Pancreas (tissue), 10 donors: ENCODE measurements at regions not wholly inside any gene's neighbourhood (a gene's known extent, or its start where the extent isn't known, plus 50 kb on each side); places are given as distances from the start of the nearest gene placed in this dataset.

Experiments
- ATAC-seq, 4 donors: fragments of 200-7000 bp; cut with Tn5 transposase; one replicate each; pipeline versions ENCODE4 v1.8.0 to v1.9.1; 2020; ENCODE audit warnings: mild to moderate bottlenecking in 4 of 4, moderate library complexity in 4 of 4
- DNase-seq, 6 donors: peaks; one replicate each; pipeline ENCODE4 v3.0.0-alpha.2; 2020
- FAIRE-seq: peaks from 2 replicates; lab custom pipeline; 2012; peaks lifted over from hg19 to GRCh38; lab: Jason Lieb, UNC
- H3K27ac ChIP-seq, 4 donors: fragments of 200-600 bp; sonication (generic); 1 replicate in 3 of 4; 2 replicates in 1 of 4; pipeline versions ENCODE4 v1.5.0 to v1.8.0; 2020
- H3K27me3 ChIP-seq, 4 donors: fragments of 200-600 bp; one replicate each; pipeline ENCODE4 v1.8.0; 2021
- H3K36me3 ChIP-seq, 3 donors: fragments of 200-600 bp; sonication (generic) in 1 of 3; one replicate each; pipeline versions ENCODE4 v1.5.0 to v1.8.0; 2020 to 2021
- H3K4me1 ChIP-seq, 3 donors: fragments of 200-600 bp; one replicate each; pipeline ENCODE4 v1.8.0; 2021
- H3K4me3 ChIP-seq, 4 donors: fragments of 200-600 bp; sonication (generic) in 2 of 4; one replicate each; pipeline versions ENCODE4 v1.5.0 to v1.8.0; 2020 to 2021
- H3K9me3 ChIP-seq, 4 donors: fragments of 200-600 bp; one replicate each; pipeline ENCODE4 v1.8.0; 2021
- CTCF ChIP-seq, 4 donors: fragments of 200-600 bp; sonication (generic) in 3 of 4; IDR thresholded peaks; one replicate each; pipeline versions ENCODE4 v1.5.0 to v1.8.0; 2021; ENCODE audit warnings: antibody characterized with exemption in 4 of 4
- WGBS, 2 donors: extraction: QIAGEN DNeasy Blood & Tissue Kit; methylation state at CpG; one replicate each; pipeline ENCODE4 v1.1.7; 2013; 5-methylcytosine and 5-hydroxymethylcytosine counted together
- intact Hi-C, 3 donors: fragments of 100-400 bp; cut with DNase I; formaldehyde crosslinking; loops; one replicate each; pipeline versions ENCODE4 v1.11.1 to v1.14.2; 2022
- donor health status: healthy with polysubstance abuse.
- donor health status: DM: no; HTN: no; CAD: no; lungs with moderate emphysema.
- donor health status: DM: no; HTN: no; CAD: no.
- donor health status: control.
- donor health status: control.
- donor health status: Bipolar disorder and iron deficiency.
- donor health status: DM: yes; HTN: yes; CAD: no.
- donor health status: DM: no; HTN: no; CAD: no.
- donor health status: DM: no; HTN: no; CAD: no.
- donor health status: DM: yes; HTN: yes; CAD: no.

GRCh38 chr16:19939553-19939952 is 54.9 kb upstream of the GPRC5B start:
- DNase-seq, result no peak
- ATAC-seq, result no peak
- intact Hi-C loops, result no loop called here
- Histone ChIP-seq H3K9me3 (no peaks in the 10 kb centered on the region), H3K27me3 (no peaks in the 10 kb centered on the region), H3K4me3 (no peak overlapping the region), H3K27ac (no peak overlapping the region), H3K4me1 (no peaks in the 10 kb centered on the region), H3K36me3 (no peaks in the 10 kb centered on the region)
- FAIRE-seq, result no peak
- no peak for TF ChIP-seq CTCF (IDR thresholded peaks at IDR 0.05)
- 64 to 78% methylated on average over 5 of the region's 5 CpGs for WGBS, 2 donors

DNA sequence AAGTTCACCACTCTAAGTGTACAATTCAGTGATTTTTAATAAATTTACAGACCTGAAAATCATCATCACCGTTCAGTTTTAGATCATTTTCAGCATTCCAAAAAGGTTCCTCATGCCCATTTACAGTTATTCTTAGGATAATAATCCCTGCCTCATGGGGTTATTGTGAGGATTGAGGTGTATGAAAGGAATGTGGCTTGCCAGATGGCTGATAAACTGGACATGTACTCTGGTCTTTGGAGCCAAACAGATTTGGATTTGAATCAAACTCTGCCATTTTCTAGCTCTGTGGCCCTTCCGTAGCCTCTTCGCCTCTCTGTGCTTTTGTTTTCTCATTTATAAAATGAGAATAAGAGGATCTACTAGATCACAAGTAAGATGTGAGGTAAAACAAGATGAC is 53.9 kb upstream of the GPRC5B start:
- no peaks in the 10 kb centered on the region for H3K4me1 ChIP-seq
- DNase-seq (no peak), FAIRE-seq (no peak), ATAC-seq (no peak)
- no peak for TF ChIP-seq CTCF (IDR thresholded peaks at IDR 0.05)
- H3K9me3 ChIP-seq, result no peaks in the 10 kb centered on the region
- no peaks in the 10 kb centered on the region for H3K27me3 ChIP-seq
- intact Hi-C loops, result no loop called here
- H3K4me3 ChIP-seq, result no peak overlapping the region
- H3K27ac ChIP-seq, result no peak overlapping the region
- WGBS, 2 donors, result 72 to 88% methylated on average over 3 of the region's 3 CpGs
- no peaks in the 10 kb centered on the region for H3K36me3 ChIP-seq

- no peak overlapping the region for H3K4me3 ChIP-seq
- DNase-seq, result no peak
- H3K4me1 ChIP-seq, result no peaks in the 10 kb centered on the region
- TF ChIP-seq CTCF (IDR thresholded peaks at IDR 0.05), result no peak
- FAIRE-seq, result no peak
- H3K27me3 ChIP-seq, result no peaks in the 10 kb centered on the region
- no peak for ATAC-seq
- no peaks in the 10 kb centered on the region for H3K9me3 ChIP-seq
- intact Hi-C loops, result no loop called here
- no peak overlapping the region for H3K27ac ChIP-seq
- H3K36me3 ChIP-seq, result no peaks in the 10 kb centered on the region
- WGBS, 2 donors, result 80 to 87% methylated on average over 3 of the region's 3 CpGs
Observed at GRCh38 chr16:19936441-19936840, 51.8 kb upstream of the GPRC5B start.

- FAIRE-seq (no peak), ATAC-seq (no peak), DNase-seq (peak in 1 of 6 donors; percentile 26)
- no peak for TF ChIP-seq CTCF (IDR thresholded peaks at IDR 0.05)
- Histone ChIP-seq H3K36me3 (no peaks in the 10 kb centered on the region), H3K9me3 (no peaks in the 10 kb centered on the region), H3K27me3 (no peaks in the 10 kb centered on the region), H3K27ac (no peak overlapping the region), H3K4me1 (no peaks in the 10 kb centered on the region), H3K4me3 (no peak overlapping the region)
- 25 to 32% methylated on average over 2 of the region's 2 CpGs for WGBS, 2 donors
- intact Hi-C loops, result no loop called here
Observed at GRCh38 chr16:19935694-19936093, 51.0 kb upstream of the GPRC5B start.
